HCT116 (cell line): ENCODE measurements at regions not wholly inside any gene's neighbourhood (a gene's known extent, or its start where the extent isn't known, plus 50 kb on each side); places are given as distances from the start of the nearest gene placed in this dataset.

Experiments used
- ATAC-seq: fragments of 200-7000 bp; cut with Tn5 transposase; 2 replicates; pipeline ENCODE4 v1.9.1; 2020; ENCODE audit warnings: mild to moderate bottlenecking, moderate library complexity
- BruUV-seq: library from RNA; stranded (reverse); fragments of 400-500 nt; replicated peaks from 2 replicates; lab custom pipeline; 2021; lab: Mats Ljungman, UMichigan
- CTCF ChIA-PET: fragments of 300-600 bp; sonication (Branson Sonifier 250); formaldehyde crosslinking; loops from one replicate; lab custom pipeline; 2021; ENCODE audit warnings: antibody characterized with exemption; lab: Charles Lee
- POLR2A ChIA-PET: fragments of 300-600, 350-600 bp; sonication (Branson Sonifier 250); formaldehyde crosslinking; loops from one replicate; lab custom pipeline; 2021; ENCODE audit warnings: antibody characterized with exemption; lab: Charles Lee
- RAD21 ChIA-PET, 2 experiments: fragments of 300-600 bp; sonication (Branson Sonifier 250); formaldehyde crosslinking; loops; one replicate each; lab custom pipeline; 2023; ENCODE audit warnings: low total read pairs in 2 of 2; ENCODE audit not compliant: uncharacterized antibody in 2 of 2, unreplicated experiment in 2 of 2, low non-redundant PET in 1 of 2; lab: Charles Lee
- DNase-seq: peaks from one replicate; pipeline ENCODE4 v3.0.0-alpha.2; 2010; ENCODE audit warnings: low read depth, low spot score
- H2AFZ ChIP-seq: fragments of 200-600 bp; shearing (Covaris generic), sonication (generic); 2 replicates; pipeline ENCODE4 v1.6.1; 2017; ENCODE audit warnings: low read depth, mixed run types, mixed read lengths, antibody characterized with exemption, low read length; ENCODE audit not compliant: poor library complexity, severe bottlenecking
- H3K27ac ChIP-seq: 2 replicates; pipeline ENCODE4 v1.5.1; 2012; ENCODE audit warnings: low read depth, low read length
- H3K27me3 ChIP-seq: fragments of 200-600 bp; sonication (generic); 2 replicates; pipeline ENCODE4 v1.6.1; 2016; ENCODE audit warnings: mixed run types, low read length, mixed read lengths; ENCODE audit not compliant: insufficient read depth
- H3K36me3 ChIP-seq, 2 experiments: fragments of 200-500 bp in 1 of 2; fragments of 200-600 bp in 1 of 2; sonication (Bioruptor generic) in 1 of 2; sonication (generic) in 1 of 2; 2 replicates each; pipeline versions ENCODE4 v1.5.1 to v1.6.1; 2014 to 2016; ENCODE audit warnings: low read length in 2 of 2, inconsistent platforms in 1 of 2, mixed read lengths in 1 of 2, mixed run types in 1 of 2; ENCODE audit not compliant: insufficient read depth in 2 of 2, control insufficient read depth in 1 of 2
- H3K4me1 ChIP-seq, 2 experiments: fragments of 200-600 bp in 1 of 2; sonication (generic) in 1 of 2; 2 replicates each; pipeline versions ENCODE4 v1.5.1 to v1.6.1; 2012 to 2017; ENCODE audit warnings: low read length in 2 of 2, inconsistent platforms in 1 of 2, mild to moderate bottlenecking in 1 of 2, mixed read lengths in 1 of 2, mixed run types in 1 of 2, moderate library complexity in 1 of 2; ENCODE audit not compliant: insufficient read depth in 2 of 2, control insufficient read depth in 1 of 2
- H3K4me2 ChIP-seq: fragments of 200-600 bp; sonication (generic); 2 replicates; pipeline ENCODE4 v1.6.1; 2017; ENCODE audit warnings: mixed run types, low read length, mixed read lengths
- H3K4me3 ChIP-seq, 2 experiments: fragments of 200-600 bp in 1 of 2; sonication (generic) in 1 of 2; replicated peaks in 1 of 2; 2 replicates each; pipeline ENCODE4 v1.5.1; 2011 to 2016; ENCODE audit warnings: low read length in 2 of 2, control low read depth in 1 of 2, low read depth in 1 of 2, mild to moderate bottlenecking in 1 of 2, mixed read lengths in 1 of 2, mixed run types in 1 of 2
- H3K79me2 ChIP-seq: fragments of 200-600 bp; sonication (generic); 2 replicates; pipeline ENCODE4 v1.6.1; 2017; ENCODE audit warnings: mild to moderate bottlenecking, mixed run types, low read length, moderate library complexity, mixed read lengths; ENCODE audit not compliant: insufficient read depth
- H3K9ac ChIP-seq: fragments of 200-600 bp; sonication (generic); 2 replicates; pipeline ENCODE4 v1.6.1; 2016; ENCODE audit warnings: low read length, mixed read lengths
- H3K9me2 ChIP-seq: fragments of 200-600 bp; sonication (generic), shearing (Covaris generic); 2 replicates; pipeline ENCODE4 v1.6.1; 2017; ENCODE audit warnings: mixed run types, mild to moderate bottlenecking, moderate library complexity; ENCODE audit not compliant: insufficient read depth
- H3K9me3 ChIP-seq, 2 experiments: fragments of 200-500 bp in 1 of 2; fragments of 200-600 bp in 1 of 2; sonication (Bioruptor generic) in 1 of 2; sonication (generic) in 1 of 2; 2 replicates each; pipeline ENCODE4 v1.6.1; 2014 to 2017; ENCODE audit warnings: low read length in 2 of 2, mixed read lengths in 2 of 2, inconsistent platforms in 1 of 2, low read depth in 1 of 2, mild to moderate bottlenecking in 1 of 2, mixed run types in 1 of 2, moderate library complexity in 1 of 2; ENCODE audit not compliant: control insufficient read depth in 1 of 2, insufficient read depth in 1 of 2
- H4K20me1 ChIP-seq: fragments of 200-600 bp; sonication (generic), shearing (Covaris generic); 2 replicates; pipeline ENCODE4 v1.6.1; 2017; ENCODE audit warnings: mixed run types, mild to moderate bottlenecking, moderate library complexity; ENCODE audit not compliant: insufficient read depth
- EGR1 ChIP-seq: IDR thresholded peaks from 2 replicates; pipeline ENCODE4 v1.6.1; 2012; ENCODE audit warnings: low read depth
- FOSL1 ChIP-seq: IDR thresholded peaks from 2 replicates; pipeline ENCODE4 v1.6.1; 2012; ENCODE audit warnings: low read depth
- SRF ChIP-seq: IDR thresholded peaks from 2 replicates; pipeline ENCODE4 v1.6.1; 2012; ENCODE audit warnings: low read depth
- TCF7L2 ChIP-seq: IDR thresholded peaks from 2 replicates; pipeline ENCODE4 v1.7.0; 2011; ENCODE audit warnings: borderline replicate concordance, inconsistent platforms; ENCODE audit not compliant: insufficient read depth, insufficient read length; ENCODE audit errors: extremely low read depth
- intact Hi-C: fragments of 100-400 bp; cut with micrococcal nuclease; formaldehyde crosslinking; loops from 2 replicates; pipeline ENCODE4 v1.10.0; 2022

- intact Hi-C loops: no loop called here
- H3K27ac ChIP-seq: no peak overlapping the region
- H4K20me1 ChIP-seq: no peaks in the 10 kb centered on the region
- CTCF ChIA-PET: no interaction called here
- no peak for TF ChIP-seq TCF7L2
- no peak for TF ChIP-seq EGR1
- no peak overlapping the region for H3K4me3 ChIP-seq
- no peak overlapping the region for H3K4me2 ChIP-seq
- H3K36me3 ChIP-seq: no peaks in the 10 kb centered on the region
- H3K27me3 ChIP-seq: no peaks in the 10 kb centered on the region
- no peak overlapping the region for H2AFZ ChIP-seq
- POLR2A ChIA-PET: no interaction called here
- no peaks in the 10 kb centered on the region for H3K9me3 ChIP-seq
- H3K79me2 ChIP-seq: no peaks in the 10 kb centered on the region
- RAD21 ChIA-PET: no interaction called here
- ATAC-seq (no peak), DNase-seq (no peak)
- no peaks in the 10 kb centered on the region for H3K9me2 ChIP-seq
- no peak overlapping the region for H3K9ac ChIP-seq
- H3K4me1 ChIP-seq: peaks cover 0 to 19% of the 10 kb centered on the region in 2 experiments; a peak in 2 of 4 replicates
- no TSS peak for BruUV-seq
Measured at GRCh38 chr9:124139001-124139400, 118.7 kb upstream of the NEK6 start.

DNA sequence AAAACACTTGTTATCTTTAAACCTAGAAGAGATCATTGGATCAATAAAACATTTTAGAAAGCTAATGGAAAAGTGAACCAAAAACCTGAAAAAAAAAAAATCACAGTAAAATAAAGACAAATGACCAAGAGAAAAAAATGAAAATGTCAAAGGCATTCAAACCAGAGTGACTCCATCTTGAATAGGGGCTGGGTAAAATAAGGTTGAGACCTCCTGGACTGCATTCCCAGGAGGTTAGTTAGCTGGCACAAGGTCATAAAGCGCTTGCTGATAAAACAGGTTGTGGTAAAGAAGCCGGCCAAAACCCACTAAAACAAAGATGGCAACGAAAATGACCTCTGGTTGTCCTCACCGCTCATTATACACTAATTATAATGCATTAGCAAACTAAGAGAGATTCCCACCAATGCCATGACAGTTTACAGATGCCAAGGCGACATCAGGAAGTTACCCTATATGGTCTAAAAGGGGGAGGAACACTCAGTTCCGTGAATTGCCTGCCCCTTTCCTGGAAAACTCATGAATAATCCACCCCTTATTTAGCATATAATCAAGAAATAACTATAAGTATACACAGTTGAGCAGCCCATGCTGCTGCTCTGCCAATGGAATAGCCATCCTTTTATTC lies 116.7 kb upstream of the NEK6 start:
- H3K9me3 ChIP-seq: no peaks in the 10 kb centered on the region
- no peak overlapping the region for H2AFZ ChIP-seq
- H3K4me2 ChIP-seq: no peak overlapping the region
- no peaks in the 10 kb centered on the region for H3K79me2 ChIP-seq
- no peak overlapping the region for H3K4me3 ChIP-seq
- peaks cover 15 to 37% of the 10 kb centered on the region in 2 experiments for H3K4me1 ChIP-seq
- TF ChIP-seq FOSL1: no peak
- TF ChIP-seq SRF: peak; percentile 70
- CTCF ChIA-PET: no interaction called here
- intact Hi-C loops: no loop called here
- no peak overlapping the region for H3K27ac ChIP-seq
- RAD21 ChIA-PET: no interaction called here
- H4K20me1 ChIP-seq: no peaks in the 10 kb centered on the region
- no peaks in the 10 kb centered on the region for H3K27me3 ChIP-seq
- no peaks in the 10 kb centered on the region for H3K9me2 ChIP-seq
- BruUV-seq: no TSS peak
- no peak for DNase-seq
- no peak overlapping the region for H3K9ac ChIP-seq
- POLR2A ChIA-PET: no interaction called here
- no peaks in the 10 kb centered on the region for H3K36me3 ChIP-seq
- no peak for ATAC-seq
